ENCODE measurements at regions not wholly inside any gene's neighbourhood (a gene's known extent, or its start where the extent isn't known, plus 50 kb on each side); places are given as distances from the start of the nearest gene placed in this dataset.

DNA sequence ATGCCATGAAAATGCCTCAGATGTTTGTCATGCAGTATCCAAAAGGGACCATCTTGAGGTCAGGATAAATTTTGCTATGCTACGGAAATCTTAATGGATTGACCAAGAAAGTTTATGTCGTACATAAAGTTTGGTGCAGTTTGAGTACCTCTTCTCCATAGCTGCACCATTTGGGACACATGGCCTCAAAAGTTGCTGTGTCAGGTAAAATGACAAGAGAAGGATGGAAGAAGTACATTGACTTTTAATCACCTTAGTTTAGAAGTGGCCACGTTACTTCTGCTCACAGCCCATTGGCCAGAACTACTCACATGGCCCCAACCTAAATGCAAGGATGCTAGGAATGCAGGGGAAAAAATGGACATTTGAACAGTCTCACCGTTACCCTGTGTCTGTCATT, 107.4 kb upstream of the NAMPT start:
- H3K4me1 ChIP-seq (ENCODE audit: control insufficient read depth in 2 of 3, insufficient read depth in 2 of 3, low read depth in 1 of 3, low read length in 3 of 3) = no peaks in the 10 kb centered on the region
- no peaks in the 10 kb centered on the region for H3K27me3 ChIP-seq (ENCODE audit: control insufficient read depth, insufficient read depth, low read length)
- no peak overlapping the region for H3K9ac ChIP-seq (ENCODE audit: low read length in 3 of 3)
- intact Hi-C loops (cut with DNase I) = no loop called here
- DNase-seq (no peak), FAIRE-seq (no peak)
- no peaks in the 10 kb centered on the region for H3K9me3 ChIP-seq (ENCODE audit: control insufficient read depth in 2 of 3, insufficient read depth in 1 of 3, low read length in 3 of 3)
- H3K36me3 ChIP-seq (ENCODE audit: control insufficient read depth in 2 of 3, insufficient read depth in 3 of 3, low read length in 3 of 3) = no peaks in the 10 kb centered on the region
- no peak overlapping the region for H3K4me3 ChIP-seq (ENCODE audit: low read length in 3 of 3)
- no peak overlapping the region for H3K27ac ChIP-seq (ENCODE audit: low read depth in 2 of 2, low read length in 2 of 2)
- TF ChIP-seq, protein P1, sequence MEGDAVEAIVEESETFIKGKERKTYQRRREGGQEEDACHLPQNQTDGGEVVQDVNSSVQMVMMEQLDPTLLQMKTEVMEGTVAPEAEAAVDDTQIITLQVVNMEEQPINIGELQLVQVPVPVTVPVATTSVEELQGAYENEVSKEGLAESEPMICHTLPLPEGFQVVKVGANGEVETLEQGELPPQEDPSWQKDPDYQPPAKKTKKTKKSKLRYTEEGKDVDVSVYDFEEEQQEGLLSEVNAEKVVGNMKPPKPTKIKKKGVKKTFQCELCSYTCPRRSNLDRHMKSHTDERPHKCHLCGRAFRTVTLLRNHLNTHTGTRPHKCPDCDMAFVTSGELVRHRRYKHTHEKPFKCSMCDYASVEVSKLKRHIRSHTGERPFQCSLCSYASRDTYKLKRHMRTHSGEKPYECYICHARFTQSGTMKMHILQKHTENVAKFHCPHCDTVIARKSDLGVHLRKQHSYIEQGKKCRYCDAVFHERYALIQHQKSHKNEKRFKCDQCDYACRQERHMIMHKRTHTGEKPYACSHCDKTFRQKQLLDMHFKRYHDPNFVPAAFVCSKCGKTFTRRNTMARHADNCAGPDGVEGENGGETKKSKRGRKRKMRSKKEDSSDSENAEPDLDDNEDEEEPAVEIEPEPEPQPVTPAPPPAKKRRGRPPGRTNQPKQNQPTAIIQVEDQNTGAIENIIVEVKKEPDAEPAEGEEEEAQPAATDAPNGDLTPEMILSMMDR (IDR thresholded peaks at IDR 0.05; ENCODE audit: borderline replicate concordance, extremely low read depth, insufficient read depth) = no peak

DNA sequence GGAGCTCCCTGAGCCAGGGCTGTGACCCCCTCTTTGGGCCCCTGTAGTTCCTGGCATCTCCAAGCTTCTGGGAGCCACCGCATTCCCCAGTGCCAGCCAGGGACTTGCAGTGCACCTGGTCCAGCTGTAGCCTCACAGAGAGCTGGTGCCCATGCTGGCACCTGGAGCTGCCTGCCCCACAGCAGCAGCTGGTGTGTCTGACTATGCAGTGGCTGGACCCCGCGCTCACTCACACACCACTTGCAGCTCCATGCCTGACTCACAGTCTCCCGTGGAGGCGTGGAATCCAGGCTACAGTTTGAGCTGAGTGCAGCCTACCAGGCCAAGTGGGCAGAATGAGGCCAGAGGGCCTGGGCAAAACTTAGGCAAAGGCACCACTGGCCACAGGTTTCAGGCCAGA, 102.2 kb upstream of the NAMPT start:
- no peaks in the 10 kb centered on the region for H3K9me3 ChIP-seq (ENCODE audit: control insufficient read depth in 2 of 3, insufficient read depth in 1 of 3, low read length in 3 of 3)
- FAIRE-seq (no peak), DNase-seq (peak in 1 of 5 donors; percentile 56)
- H3K4me3 ChIP-seq (ENCODE audit: low read length in 3 of 3) = no peak overlapping the region
- TF ChIP-seq, protein P1 (IDR thresholded peaks at IDR 0.05; ENCODE audit: borderline replicate concordance, extremely low read depth, insufficient read depth) = no peak
- no peaks in the 10 kb centered on the region for H3K4me1 ChIP-seq (ENCODE audit: control insufficient read depth in 2 of 3, insufficient read depth in 2 of 3, low read depth in 1 of 3, low read length in 3 of 3)
- H3K9ac ChIP-seq (ENCODE audit: low read length in 3 of 3) = no peak overlapping the region
- no peaks in the 10 kb centered on the region for H3K36me3 ChIP-seq (ENCODE audit: control insufficient read depth in 2 of 3, insufficient read depth in 3 of 3, low read length in 3 of 3)
- no peaks in the 10 kb centered on the region for H3K27me3 ChIP-seq (ENCODE audit: control insufficient read depth, insufficient read depth, low read length)
- intact Hi-C loops (cut with DNase I) = no loop called here
- no peak overlapping the region for H3K27ac ChIP-seq (ENCODE audit: low read depth in 2 of 2, low read length in 2 of 2)

DNA sequence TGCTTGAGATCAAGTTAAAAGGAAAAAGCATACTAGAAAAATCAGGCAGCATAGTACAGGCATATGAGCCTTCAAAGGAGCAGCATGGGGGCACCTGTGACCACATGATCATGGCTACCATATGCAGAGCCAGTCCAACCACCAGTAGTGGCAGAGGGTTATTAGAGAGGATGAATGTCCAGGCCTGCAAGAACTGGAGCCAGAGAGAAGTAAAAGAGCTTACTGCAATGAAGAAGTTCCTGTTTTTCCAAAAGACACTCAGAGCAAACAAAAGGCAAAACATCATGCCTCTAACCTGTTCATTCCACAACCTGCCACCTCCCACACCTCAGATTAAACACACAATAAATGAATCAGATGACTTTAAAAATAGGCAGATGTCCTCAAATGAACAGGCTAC, 99.6 kb upstream of the NAMPT start:
- no peak overlapping the region for H3K9ac ChIP-seq (ENCODE audit: low read length in 3 of 3)
- no peak overlapping the region for H3K27ac ChIP-seq (ENCODE audit: low read depth in 2 of 2, low read length in 2 of 2)
- H3K4me1 ChIP-seq (ENCODE audit: control insufficient read depth in 2 of 3, insufficient read depth in 2 of 3, low read depth in 1 of 3, low read length in 3 of 3) = no peaks in the 10 kb centered on the region
- intact Hi-C loops (cut with DNase I) = no loop called here
- H3K36me3 ChIP-seq (ENCODE audit: control insufficient read depth in 2 of 3, insufficient read depth in 3 of 3, low read length in 3 of 3) = no peaks in the 10 kb centered on the region
- no peaks in the 10 kb centered on the region for H3K9me3 ChIP-seq (ENCODE audit: control insufficient read depth in 2 of 3, insufficient read depth in 1 of 3, low read length in 3 of 3)
- no peak for FAIRE-seq
- no peak for DNase-seq
- TF ChIP-seq, protein P1 (IDR thresholded peaks at IDR 0.05; ENCODE audit: borderline replicate concordance, extremely low read depth, insufficient read depth) = no peak
- H3K4me3 ChIP-seq (ENCODE audit: low read length in 3 of 3) = no peak overlapping the region
- H3K27me3 ChIP-seq (ENCODE audit: control insufficient read depth, insufficient read depth, low read length) = no peaks in the 10 kb centered on the region

DNA sequence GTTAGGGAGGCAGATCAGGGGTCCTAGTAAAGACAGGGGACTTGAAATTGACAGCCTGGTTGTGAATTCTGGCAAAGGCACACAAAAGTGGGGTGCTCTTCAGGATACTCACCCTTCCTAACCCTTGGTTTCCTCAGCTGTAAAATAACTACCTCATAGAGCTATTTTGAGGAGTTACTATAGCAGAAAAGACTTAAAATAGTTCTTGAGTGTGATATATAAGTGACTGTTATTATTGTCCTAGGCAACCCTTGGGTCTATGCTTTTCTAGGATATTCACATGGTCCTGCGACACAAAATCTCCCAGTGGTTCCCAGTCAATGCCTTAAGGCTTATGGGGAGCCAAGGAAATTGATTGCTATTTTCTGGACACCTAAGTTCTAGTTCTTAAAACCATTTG, 98.1 kb upstream of the NAMPT start:
- FAIRE-seq (no peak), DNase-seq (no peak)
- no peak overlapping the region for H3K9ac ChIP-seq (ENCODE audit: low read length in 3 of 3)
- H3K27ac ChIP-seq (ENCODE audit: low read depth in 2 of 2, low read length in 2 of 2) = no peak overlapping the region
- no peaks in the 10 kb centered on the region for H3K4me1 ChIP-seq (ENCODE audit: control insufficient read depth in 2 of 3, insufficient read depth in 2 of 3, low read depth in 1 of 3, low read length in 3 of 3)
- H3K27me3 ChIP-seq (ENCODE audit: control insufficient read depth, insufficient read depth, low read length) = no peaks in the 10 kb centered on the region
- TF ChIP-seq, protein P1 (IDR thresholded peaks at IDR 0.05; ENCODE audit: borderline replicate concordance, extremely low read depth, insufficient read depth) = no peak
- no peaks in the 10 kb centered on the region for H3K36me3 ChIP-seq (ENCODE audit: control insufficient read depth in 2 of 3, insufficient read depth in 3 of 3, low read length in 3 of 3)
- intact Hi-C loops (cut with DNase I) = no loop called here
- no peak overlapping the region for H3K4me3 ChIP-seq (ENCODE audit: low read length in 3 of 3)
- no peaks in the 10 kb centered on the region for H3K9me3 ChIP-seq (ENCODE audit: control insufficient read depth in 2 of 3, insufficient read depth in 1 of 3, low read length in 3 of 3)
